GM10266 (cell line): ENCODE measurements at regions not wholly inside any gene's neighbourhood (a gene's known extent, or its start where the extent isn't known, plus 50 kb on each side); places are given as distances from the start of the nearest gene placed in this dataset.

Experiments
- DNase-seq: peaks from one replicate; pipeline ENCODE4 v3.0.0; 2012; ENCODE audit errors: extremely low spot score
- TF ChIP-seq, protein P1 (sequence below): IDR thresholded peaks from 2 replicates; pipeline ENCODE4 v1.5.1; 2012; ENCODE audit warnings: mild to moderate bottlenecking, low read depth; ENCODE audit not compliant: control insufficient read depth, insufficient read depth; ENCODE audit errors: missing control alignments

DNA sequence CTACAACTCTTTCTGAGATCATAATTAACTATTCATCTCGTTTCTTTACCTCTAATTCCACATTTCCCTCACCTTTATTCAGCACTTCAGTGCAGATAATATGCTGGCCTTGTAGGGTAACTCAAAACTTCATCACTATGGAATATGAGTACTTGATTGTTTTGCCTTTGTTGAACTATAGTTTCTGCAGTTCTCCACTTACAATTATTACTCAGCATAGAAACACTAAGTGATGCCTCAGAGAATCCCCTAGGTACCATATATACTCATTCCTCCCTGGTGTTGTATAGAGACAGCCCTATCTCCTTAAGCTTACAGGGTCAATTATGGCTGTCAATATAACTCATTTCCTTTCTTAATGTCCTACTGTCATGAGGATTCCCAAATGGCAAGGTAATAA is 380.6 kb upstream of the RBMS3 start:
- TF ChIP-seq, protein P1, sequence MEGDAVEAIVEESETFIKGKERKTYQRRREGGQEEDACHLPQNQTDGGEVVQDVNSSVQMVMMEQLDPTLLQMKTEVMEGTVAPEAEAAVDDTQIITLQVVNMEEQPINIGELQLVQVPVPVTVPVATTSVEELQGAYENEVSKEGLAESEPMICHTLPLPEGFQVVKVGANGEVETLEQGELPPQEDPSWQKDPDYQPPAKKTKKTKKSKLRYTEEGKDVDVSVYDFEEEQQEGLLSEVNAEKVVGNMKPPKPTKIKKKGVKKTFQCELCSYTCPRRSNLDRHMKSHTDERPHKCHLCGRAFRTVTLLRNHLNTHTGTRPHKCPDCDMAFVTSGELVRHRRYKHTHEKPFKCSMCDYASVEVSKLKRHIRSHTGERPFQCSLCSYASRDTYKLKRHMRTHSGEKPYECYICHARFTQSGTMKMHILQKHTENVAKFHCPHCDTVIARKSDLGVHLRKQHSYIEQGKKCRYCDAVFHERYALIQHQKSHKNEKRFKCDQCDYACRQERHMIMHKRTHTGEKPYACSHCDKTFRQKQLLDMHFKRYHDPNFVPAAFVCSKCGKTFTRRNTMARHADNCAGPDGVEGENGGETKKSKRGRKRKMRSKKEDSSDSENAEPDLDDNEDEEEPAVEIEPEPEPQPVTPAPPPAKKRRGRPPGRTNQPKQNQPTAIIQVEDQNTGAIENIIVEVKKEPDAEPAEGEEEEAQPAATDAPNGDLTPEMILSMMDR = no peak
- DNase-seq = no peak

DNA sequence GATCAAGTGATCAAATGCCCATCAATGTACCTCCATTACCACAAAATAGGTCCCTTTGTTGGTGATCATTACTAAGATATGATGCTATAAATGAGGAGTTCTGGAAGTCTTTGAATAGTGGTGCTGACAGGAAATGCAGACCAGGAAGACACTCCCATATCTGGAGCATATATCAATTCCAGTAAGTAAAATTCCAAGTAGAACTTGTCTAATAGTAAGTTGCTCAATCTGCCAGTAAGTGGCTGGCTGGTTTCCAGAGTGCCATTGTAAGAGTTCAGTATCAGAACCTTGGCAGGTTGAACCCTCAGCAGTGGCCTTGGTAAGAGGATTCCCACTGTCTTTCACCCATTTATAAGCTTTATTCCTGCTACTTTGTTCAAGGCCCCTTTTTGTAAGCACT is 379.9 kb upstream of the RBMS3 start:
- no peak for DNase-seq
- TF ChIP-seq, protein P1 = no peak

DNA sequence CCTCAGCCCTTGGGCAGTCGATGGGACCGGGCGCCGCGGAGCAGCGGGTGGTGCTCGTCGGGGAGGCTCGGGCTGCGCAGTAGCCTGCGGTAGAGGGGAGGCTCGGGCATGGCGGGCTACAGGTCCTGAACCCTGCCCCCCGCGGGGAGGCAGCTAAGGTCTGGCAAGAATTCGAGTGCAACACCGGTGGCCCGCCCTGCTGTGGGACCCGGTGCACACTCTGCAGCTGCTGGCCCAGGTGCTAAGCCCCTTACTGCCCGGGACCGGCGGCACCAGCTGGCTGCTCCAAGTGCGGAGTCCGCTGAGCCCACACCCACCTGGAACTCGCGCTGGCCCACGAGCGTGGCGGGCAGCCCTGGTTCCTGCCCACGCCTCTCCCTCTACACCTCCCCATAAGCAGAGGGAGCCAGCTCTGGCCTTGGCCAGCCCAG is 377.7 kb upstream of the RBMS3 start:
- TF ChIP-seq, protein P1 = no peak
- DNase-seq = no peak

DNA sequence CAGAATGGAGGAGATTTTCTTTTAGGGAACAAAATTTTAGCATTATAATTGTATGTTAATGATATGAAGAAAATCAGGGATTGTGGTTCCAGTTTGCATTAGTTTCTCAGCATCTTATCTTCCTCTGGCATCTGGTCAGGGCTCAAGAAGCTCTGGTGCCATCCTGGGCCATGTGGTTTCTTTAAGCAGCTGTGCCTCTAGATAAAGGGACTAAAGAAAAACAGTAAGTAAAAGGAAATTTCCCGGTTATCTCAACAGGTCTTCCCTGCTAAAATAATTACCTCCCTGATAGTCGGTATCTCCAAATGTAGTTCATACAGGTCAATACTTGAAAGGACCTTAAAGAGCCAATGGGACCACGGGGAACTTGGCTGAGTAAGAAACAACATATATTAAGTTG is 375.1 kb upstream of the RBMS3 start:
- no peak for DNase-seq
- TF ChIP-seq, protein P1 = no peak

DNA sequence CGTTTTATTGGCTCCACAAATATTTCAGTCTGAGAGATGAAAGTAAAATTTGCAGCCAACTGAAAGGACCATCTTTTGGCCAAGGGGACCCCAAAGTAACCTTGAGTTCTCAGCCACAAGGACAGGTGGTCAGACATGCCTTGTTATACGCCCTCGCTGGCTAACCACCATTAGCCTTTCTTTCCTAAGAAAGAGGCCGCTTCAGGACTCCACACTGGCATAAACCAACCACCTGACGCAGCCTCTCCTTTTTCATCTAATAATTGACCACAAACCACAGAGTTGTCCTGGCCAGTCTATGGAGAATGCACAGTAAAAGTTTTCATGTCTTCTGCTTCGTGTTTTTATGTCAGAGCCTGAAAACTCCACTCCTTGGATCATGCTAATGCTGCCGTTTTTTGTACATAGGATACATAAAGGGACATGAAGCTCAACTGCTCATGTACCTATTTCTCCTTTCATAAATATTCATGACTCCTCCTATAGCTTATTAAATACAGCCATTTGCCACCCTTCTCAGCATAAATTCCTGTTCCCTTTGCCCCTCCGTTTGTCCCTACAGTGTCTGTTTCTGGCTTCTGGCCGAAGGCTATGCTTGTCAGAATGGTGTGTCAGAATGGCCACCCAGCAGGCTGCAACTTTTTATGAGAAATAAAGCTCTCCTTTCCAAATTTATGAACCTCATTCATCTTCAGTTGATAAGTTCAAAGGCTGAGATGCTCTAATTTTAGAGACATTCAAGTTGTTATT is 374.1 kb upstream of the RBMS3 start:
- TF ChIP-seq, protein P1 = no peak
- DNase-seq = no peak

DNA sequence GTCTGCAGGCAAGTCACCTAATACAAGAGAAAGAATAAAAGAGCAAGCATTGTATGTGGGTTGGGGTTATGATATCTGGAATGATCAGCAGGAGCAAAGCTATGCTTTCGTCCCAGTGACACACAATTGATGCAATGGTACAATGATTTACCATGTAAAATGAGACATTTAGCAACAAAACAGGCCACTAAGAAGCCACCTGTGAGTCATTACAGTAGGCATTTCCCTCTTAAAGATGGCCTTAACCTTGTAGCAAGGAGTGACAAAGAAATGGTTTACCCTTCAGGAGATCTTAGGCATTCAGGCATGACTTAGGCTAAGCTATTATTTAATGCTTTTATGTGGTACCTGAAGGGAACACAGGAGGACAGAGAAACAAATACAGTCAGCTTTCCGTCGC is 373.3 kb upstream of the RBMS3 start:
- DNase-seq = no peak
- TF ChIP-seq, protein P1 = no peak

DNA sequence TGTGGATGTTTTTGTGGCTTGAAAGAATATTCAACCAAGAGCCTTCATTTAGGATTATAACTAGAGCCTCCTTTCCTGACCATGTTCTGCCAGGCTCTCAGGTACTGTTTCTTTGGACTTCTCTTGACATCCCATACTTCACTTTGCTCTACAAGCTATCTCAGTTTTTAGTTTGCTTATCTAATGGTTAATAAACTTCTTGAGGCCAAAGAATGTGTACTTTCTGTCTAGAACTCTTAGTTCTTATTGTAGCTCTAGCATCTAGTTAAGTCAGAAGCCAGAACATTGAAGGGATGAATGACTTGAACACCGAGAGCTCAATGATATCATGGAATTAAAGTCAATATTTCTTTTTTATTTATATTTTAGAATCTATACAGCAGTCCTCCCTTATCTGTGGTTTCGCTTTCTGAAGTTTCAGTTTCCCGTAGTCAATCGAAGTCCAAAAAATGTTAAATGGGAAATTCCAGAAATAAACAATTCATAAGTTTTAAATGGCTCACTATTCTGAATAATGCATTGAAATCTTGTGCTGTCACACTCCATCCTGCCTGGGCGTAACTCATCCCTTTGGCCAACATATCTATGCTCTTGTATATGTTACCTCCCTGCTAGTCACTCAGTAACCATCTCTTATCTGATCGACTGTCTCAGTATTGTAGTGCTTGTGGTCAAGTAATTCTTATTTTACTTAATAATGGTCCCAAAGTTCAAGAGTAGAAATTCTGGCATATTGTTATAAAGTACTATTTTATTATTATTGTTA is 368.6 kb upstream of the RBMS3 start:
- TF ChIP-seq, protein P1 = no peak
- no peak for DNase-seq
